ENCODE measurements at regions not wholly inside any gene's neighbourhood (a gene's known extent, or its start where the extent isn't known, plus 50 kb on each side); places are given as distances from the start of the nearest gene placed in this dataset.

GRCh38 chr16:79532785-79533184, 67.8 kb downstream of the MAF start:
- TF ChIP-seq CTCF (IDR thresholded peaks at IDR 0.05; ENCODE audit: low read depth, low read length, missing input control) (no peak), SP1 (IDR thresholded peaks at IDR 0.05) (no peak), MAX (IDR thresholded peaks at IDR 0.05) (no peak), YY1 (IDR thresholded peaks at IDR 0.05) (no peak), RXRA (IDR thresholded peaks at IDR 0.05) (no peak), TAF1 (conservative IDR thresholded peaks at IDR 0.05) (no peak), FOXA1 (IDR thresholded peaks at IDR 0.05) (no peak)
